AG04450 (cell line): ENCODE measurements at regions not wholly inside any gene's neighbourhood (a gene's known extent, or its start where the extent isn't known, plus 50 kb on each side); places are given as distances from the start of the nearest gene placed in this dataset.

ENCODE experiments used
- CTCF ChIA-PET: fragments of 300-600, 350-600 bp; formaldehyde crosslinking; extraction: SDS; loops from one replicate; lab custom pipeline; 2022; ENCODE audit warnings: antibody characterized with exemption, inconsistent platforms; lab: Charles Lee
- POLR2A ChIA-PET: fragments of 350-600 bp; formaldehyde crosslinking; extraction: SDS; loops from one replicate; lab custom pipeline; 2021; ENCODE audit warnings: antibody characterized with exemption, inconsistent platforms; lab: Yijun Ruan, JAX
- DNase-seq: peaks from one replicate; pipeline ENCODE4 v3.0.0-alpha.2; 2011; ENCODE audit warnings: low read depth, low spot score
- H3K27ac ChIP-seq: one replicate; pipeline ENCODE4 v1.5.1; 2012; ENCODE audit warnings: low read depth, low read length, control low read depth
- H3K27me3 ChIP-seq: one replicate; pipeline ENCODE4 v1.6.0; 2012; ENCODE audit warnings: low read length; ENCODE audit not compliant: control insufficient read depth, insufficient read depth
- H3K4me3 ChIP-seq: 2 replicates; pipeline ENCODE4 v1.5.1; 2011; ENCODE audit warnings: mild to moderate bottlenecking, low read depth, low read length, control low read depth
- H3K9me3 ChIP-seq: 2 replicates; pipeline ENCODE4 v1.5.1; 2012; ENCODE audit warnings: low read length; ENCODE audit not compliant: control insufficient read depth, insufficient read depth
- CTCF ChIP-seq: IDR thresholded peaks from 2 replicates; pipeline ENCODE4 v1.5.1; 2011; ENCODE audit warnings: low read depth, low read length, control low read depth, inconsistent platforms

GRCh38 chr2:15043336-15044058, 411.0 kb downstream of the LRATD1 start:
- Histone ChIP-seq H3K4me3 (0 out of 2 replicates have a peak overlapping the region, but pooled peaks have one; percentile 8), H3K9me3 (no peaks in the 10 kb centered on the region), H3K27ac (peak overlapping the region; percentile 95), H3K27me3 (no peaks in the 10 kb centered on the region)
- POLR2A ChIA-PET: interaction anchor here (0.5 to 0.6 kb wide), 2 partner anchors 184 to 707 kb away, joined by 3 to 6 read pairs; no protein-coding TSS in a partner anchor
- CTCF ChIA-PET: no interaction called here
- no peak for TF ChIP-seq CTCF
- no peak for DNase-seq

- no peaks in the 10 kb centered on the region for H3K27me3 ChIP-seq
- ChIA-PET CTCF (interaction anchor here (1.0 kb wide), 1 partner anchor 115 kb away, joined by 3 read pairs; no protein-coding TSS in a partner anchor), POLR2A (no interaction called here)
- no peak overlapping the region for H3K4me3 ChIP-seq
- H3K27ac ChIP-seq: no peak overlapping the region
- no peak for DNase-seq
- H3K9me3 ChIP-seq: no peaks in the 10 kb centered on the region
- no peak for TF ChIP-seq CTCF
These were observed 412.5 kb downstream of the LRATD1 start for GRCh38 chr2:15045054-15045453.

- Histone ChIP-seq H3K4me3 (no peak overlapping the region), H3K9me3 (no peaks in the 10 kb centered on the region), H3K27me3 (no peaks in the 10 kb centered on the region), H3K27ac (no peak overlapping the region)
- ChIA-PET CTCF (no interaction called here), POLR2A (no interaction called here)
- DNase-seq: no peak
- no peak for TF ChIP-seq CTCF
These were observed 414.7 kb downstream of the LRATD1 start for GRCh38 chr2:15047184-15047583.

- TF ChIP-seq CTCF: no peak
- CTCF ChIA-PET: no interaction called here
- Histone ChIP-seq H3K4me3 (no peak overlapping the region), H3K9me3 (no peaks in the 10 kb centered on the region), H3K27me3 (no peaks in the 10 kb centered on the region), H3K27ac (no peak overlapping the region)
- DNase-seq: no peak
- POLR2A ChIA-PET: no interaction called here
These were observed 415.5 kb downstream of the LRATD1 start for GRCh38 chr2:15048000-15048399.

- Histone ChIP-seq H3K27me3 (no peaks in the 10 kb centered on the region), H3K4me3 (no peak overlapping the region), H3K9me3 (no peaks in the 10 kb centered on the region), H3K27ac (no peak overlapping the region)
- no peak for DNase-seq
- ChIA-PET POLR2A (no interaction called here), CTCF (no interaction called here)
- TF ChIP-seq CTCF: no peak
These were observed 416.8 kb downstream of the LRATD1 start for GRCh38 chr2:15049096-15049993.
